ENCODE measurements at regions not wholly inside any gene's neighbourhood (a gene's known extent, or its start where the extent isn't known, plus 50 kb on each side); places are given as distances from the start of the nearest gene placed in this dataset.

GRCh38 chr2:193869564-193869963, 1674.8 kb upstream of the TMEFF2 start:
- Mint-ChIP-seq H3K27ac (no peak overlapping the region), H3K4me1 (no peaks in the 10 kb centered on the region), H3K4me3 (no peak overlapping the region), H3K36me3 (ENCODE audit: low read depth) (no peaks in the 10 kb centered on the region), H3K27me3 (no peaks in the 10 kb centered on the region), H3K9me3 (no peaks in the 10 kb centered on the region)
- intact Hi-C loops (cut with micrococcal nuclease): no loop called here
- CTCF ChIA-PET: no interaction called here
- DNase-seq: no peak
- POLR2A ChIA-PET: no interaction called here
- no peak for TF ChIP-seq CTCF (IDR thresholded peaks at IDR 0.05)
- ATAC-seq (ENCODE audit: low read depth): no peak

GRCh38 chr2:193868833-193869232, 1674.1 kb upstream of the TMEFF2 start:
- TF ChIP-seq CTCF (IDR thresholded peaks at IDR 0.05): no peak
- CTCF ChIA-PET: no interaction called here
- no peak overlapping the region for H3K27ac Mint-ChIP-seq
- no peaks in the 10 kb centered on the region for H3K9me3 Mint-ChIP-seq
- POLR2A ChIA-PET: no interaction called here
- ATAC-seq (ENCODE audit: low read depth) (no peak), DNase-seq (no peak)
- no peak overlapping the region for H3K4me3 Mint-ChIP-seq
- H3K4me1 Mint-ChIP-seq: no peaks in the 10 kb centered on the region
- intact Hi-C loops (cut with micrococcal nuclease): no loop called here
- no peaks in the 10 kb centered on the region for H3K27me3 Mint-ChIP-seq
- no peaks in the 10 kb centered on the region for H3K36me3 Mint-ChIP-seq (ENCODE audit: low read depth)

- POLR2A ChIA-PET: no interaction called here
- no peaks in the 10 kb centered on the region for H3K36me3 Mint-ChIP-seq (ENCODE audit: low read depth)
- TF ChIP-seq CTCF (IDR thresholded peaks at IDR 0.05): no peak
Observed at GRCh38 chr2:193868132-193868531, 1673.4 kb upstream of the TMEFF2 start.

GRCh38 chr2:193867454-193867853, 1672.7 kb upstream of the TMEFF2 start:
- no peak for TF ChIP-seq CTCF (IDR thresholded peaks at IDR 0.05)
- CTCF ChIA-PET: no interaction called here
- intact Hi-C loops (cut with micrococcal nuclease): no loop called here
- Mint-ChIP-seq H3K4me1 (no peaks in the 10 kb centered on the region), H3K27ac (no peak overlapping the region), H3K9me3 (no peaks in the 10 kb centered on the region), H3K36me3 (ENCODE audit: low read depth) (no peaks in the 10 kb centered on the region), H3K27me3 (no peaks in the 10 kb centered on the region), H3K4me3 (no peak overlapping the region)
- ATAC-seq (ENCODE audit: low read depth): no peak
- POLR2A ChIA-PET: no interaction called here
- no peak for DNase-seq

More at GRCh38 chr2:193868132-193868531, 1673.4 kb upstream of the TMEFF2 start:
- no peaks in the 10 kb centered on the region for H3K4me1 Mint-ChIP-seq
- DNase-seq: no peak
- no peaks in the 10 kb centered on the region for H3K27me3 Mint-ChIP-seq
- intact Hi-C loops (cut with micrococcal nuclease): no loop called here
- no peak for ATAC-seq (ENCODE audit: low read depth)
- H3K27ac Mint-ChIP-seq: no peak overlapping the region
- H3K9me3 Mint-ChIP-seq: no peaks in the 10 kb centered on the region
- no peak overlapping the region for H3K4me3 Mint-ChIP-seq
- CTCF ChIA-PET: no interaction called here

- Mint-ChIP-seq H3K9me3 (no peaks in the 10 kb centered on the region), H3K36me3 (ENCODE audit: low read depth) (no peaks in the 10 kb centered on the region), H3K27ac (no peak overlapping the region), H3K27me3 (no peaks in the 10 kb centered on the region), H3K4me1 (no peaks in the 10 kb centered on the region), H3K4me3 (no peak overlapping the region)
- ChIA-PET CTCF (no interaction called here), POLR2A (no interaction called here)
- DNase-seq: no peak
- intact Hi-C loops (cut with micrococcal nuclease): no loop called here
- no peak for ATAC-seq (ENCODE audit: low read depth)
- TF ChIP-seq CTCF (IDR thresholded peaks at IDR 0.05): no peak
Observed at GRCh38 chr2:193861557-193861956, 1666.8 kb upstream of the TMEFF2 start.
